ENCODE measurements at regions not wholly inside any gene's neighbourhood (a gene's known extent, or its start where the extent isn't known, plus 50 kb on each side); places are given as distances from the start of the nearest gene placed in this dataset.

DNA sequence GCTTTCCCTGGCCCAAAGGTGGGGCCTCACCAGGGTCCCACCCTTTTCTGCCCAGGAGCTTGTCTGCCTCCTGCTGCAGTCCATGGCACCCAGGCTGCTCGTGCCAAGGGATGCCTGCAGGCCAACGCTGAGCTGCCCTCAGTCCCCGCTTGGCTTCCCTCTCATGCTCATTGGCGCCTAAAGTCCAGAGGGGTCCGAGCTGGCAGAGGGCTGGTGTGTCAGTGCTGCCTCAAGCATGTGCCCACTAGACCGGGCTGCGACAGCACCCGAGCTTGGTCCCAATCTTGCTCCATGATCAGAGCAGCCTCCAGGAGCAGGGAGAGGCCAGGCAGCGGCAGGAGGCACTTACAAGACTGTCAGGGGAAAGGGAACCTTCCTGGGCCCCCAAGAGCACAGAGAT lies 287.0 kb downstream of the ICOS start:
- H3K9me3 ChIP-seq (ENCODE audit: control insufficient read depth, low read depth, low read length), result no peaks in the 10 kb centered on the region
- no peaks in the 10 kb centered on the region for H4K20me1 ChIP-seq (ENCODE audit: control insufficient read depth, insufficient read depth, insufficient read length)
- no peak overlapping the region for H2BK120ac ChIP-seq (ENCODE audit: low read depth, low read length, poor library complexity, severe bottlenecking)
- H2BK15ac ChIP-seq (ENCODE audit: low read depth, low read length), result no peak overlapping the region
- H3K36me3 Mint-ChIP-seq (ENCODE audit: insufficient read depth in 1 of 3, low read depth in 3 of 3), result peaks cover 0 to 1% (median 0%) of the 10 kb centered on the region in 3 experiments; a peak in 1 of 7 replicates
- no peak for DNase-seq
- peaks cover 8% of the 10 kb centered on the region in 2 experiments for H3K4me1 Mint-ChIP-seq
- H3K27me3 Mint-ChIP-seq (ENCODE audit: low read depth), result peaks cover 50% of the 10 kb centered on the region
- no peaks in the 10 kb centered on the region for H3K4me1 ChIP-seq (ENCODE audit: insufficient read depth, low read length)
- no peak overlapping the region for H3K4ac ChIP-seq (ENCODE audit: low read depth, low read length)
- no peak overlapping the region for H2AFZ ChIP-seq (ENCODE audit: low read length)
- no peak overlapping the region for H3K4me3 Mint-ChIP-seq
- H3K27me3 ChIP-seq (ENCODE audit: insufficient read depth, low read length), result no peaks in the 10 kb centered on the region; the same call in 1 of the 2 replicates
- TF ChIP-seq, protein P1, sequence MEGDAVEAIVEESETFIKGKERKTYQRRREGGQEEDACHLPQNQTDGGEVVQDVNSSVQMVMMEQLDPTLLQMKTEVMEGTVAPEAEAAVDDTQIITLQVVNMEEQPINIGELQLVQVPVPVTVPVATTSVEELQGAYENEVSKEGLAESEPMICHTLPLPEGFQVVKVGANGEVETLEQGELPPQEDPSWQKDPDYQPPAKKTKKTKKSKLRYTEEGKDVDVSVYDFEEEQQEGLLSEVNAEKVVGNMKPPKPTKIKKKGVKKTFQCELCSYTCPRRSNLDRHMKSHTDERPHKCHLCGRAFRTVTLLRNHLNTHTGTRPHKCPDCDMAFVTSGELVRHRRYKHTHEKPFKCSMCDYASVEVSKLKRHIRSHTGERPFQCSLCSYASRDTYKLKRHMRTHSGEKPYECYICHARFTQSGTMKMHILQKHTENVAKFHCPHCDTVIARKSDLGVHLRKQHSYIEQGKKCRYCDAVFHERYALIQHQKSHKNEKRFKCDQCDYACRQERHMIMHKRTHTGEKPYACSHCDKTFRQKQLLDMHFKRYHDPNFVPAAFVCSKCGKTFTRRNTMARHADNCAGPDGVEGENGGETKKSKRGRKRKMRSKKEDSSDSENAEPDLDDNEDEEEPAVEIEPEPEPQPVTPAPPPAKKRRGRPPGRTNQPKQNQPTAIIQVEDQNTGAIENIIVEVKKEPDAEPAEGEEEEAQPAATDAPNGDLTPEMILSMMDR (conservative IDR thresholded peaks at IDR 0.05), result no peak
- H3K23ac ChIP-seq (ENCODE audit: insufficient read length, low read depth, low read length), result no peak overlapping the region
- no peak overlapping the region for H2BK5ac ChIP-seq (ENCODE audit: insufficient read length, low read length)
- no peak overlapping the region for H4K5ac ChIP-seq (ENCODE audit: insufficient read length, low read depth, low read length)
- no peak overlapping the region for H3K14ac ChIP-seq (ENCODE audit: insufficient read depth, low read length)
- H4K91ac ChIP-seq (ENCODE audit: insufficient read length, low read depth, low read length), result no peak overlapping the region
- H3K79me2 ChIP-seq (ENCODE audit: insufficient read depth, low read length), result no peaks in the 10 kb centered on the region
- H3K56ac ChIP-seq (ENCODE audit: insufficient read length, low read depth, low read length), result no peak overlapping the region
- no peak overlapping the region for H3K4me2 ChIP-seq (ENCODE audit: insufficient read depth, insufficient read length, low read length)
- no peaks in the 10 kb centered on the region for H3K23me2 ChIP-seq (ENCODE audit: insufficient read length, low read depth, low read length, poor library complexity, severe bottlenecking)
- no CpG with 5 or more reads among the region's 9 CpGs for WGBS (ENCODE audit: extremely low coverage, insufficient read length, low lambda C conversion rate)
- no peak overlapping the region for H3K9ac ChIP-seq (ENCODE audit: extremely low read depth, insufficient read length, low read length)
- H3K9me3 Mint-ChIP-seq, result peaks cover 0 to 1% of the 10 kb centered on the region in 2 experiments; a peak in 2 of 5 replicates
- H2AK5ac ChIP-seq (ENCODE audit: insufficient read length, low read length), result no peak overlapping the region
- no peak overlapping the region for H3K27ac ChIP-seq (ENCODE audit: insufficient read length, low read depth, low read length)
- no peaks in the 10 kb centered on the region for H3K79me1 ChIP-seq (ENCODE audit: insufficient read depth, low read depth, low read length, poor library complexity, severe bottlenecking)
- peak overlapping the region in 1 of 3 experiments; percentile 87; a peak in 1 of 7 replicates for H3K27ac Mint-ChIP-seq
- H3K18ac ChIP-seq (ENCODE audit: insufficient read length, low read depth, low read length), result no peak overlapping the region
- no peak overlapping the region for H2BK20ac ChIP-seq (ENCODE audit: low read depth, low read length, poor library complexity, severe bottlenecking)
- no peak overlapping the region for H3T11ph ChIP-seq (ENCODE audit: low read length)
- H2BK12ac ChIP-seq (ENCODE audit: insufficient read length, low read depth, low read length), result no peak overlapping the region
- no peak overlapping the region for H4K8ac ChIP-seq (replicated peaks; ENCODE audit: insufficient read length, low read depth, low read length)

Data from H9 (cell line).